ENCODE measurements at regions not wholly inside any gene's neighbourhood (a gene's known extent, or its start where the extent isn't known, plus 50 kb on each side); places are given as distances from the start of the nearest gene placed in this dataset.

- TF ChIP-seq POLR2A (IDR thresholded peaks at IDR 0.05) (no peak), EP300 (IDR thresholded peaks at IDR 0.05) (no peak)
- TF ChIP-seq, protein P1, sequence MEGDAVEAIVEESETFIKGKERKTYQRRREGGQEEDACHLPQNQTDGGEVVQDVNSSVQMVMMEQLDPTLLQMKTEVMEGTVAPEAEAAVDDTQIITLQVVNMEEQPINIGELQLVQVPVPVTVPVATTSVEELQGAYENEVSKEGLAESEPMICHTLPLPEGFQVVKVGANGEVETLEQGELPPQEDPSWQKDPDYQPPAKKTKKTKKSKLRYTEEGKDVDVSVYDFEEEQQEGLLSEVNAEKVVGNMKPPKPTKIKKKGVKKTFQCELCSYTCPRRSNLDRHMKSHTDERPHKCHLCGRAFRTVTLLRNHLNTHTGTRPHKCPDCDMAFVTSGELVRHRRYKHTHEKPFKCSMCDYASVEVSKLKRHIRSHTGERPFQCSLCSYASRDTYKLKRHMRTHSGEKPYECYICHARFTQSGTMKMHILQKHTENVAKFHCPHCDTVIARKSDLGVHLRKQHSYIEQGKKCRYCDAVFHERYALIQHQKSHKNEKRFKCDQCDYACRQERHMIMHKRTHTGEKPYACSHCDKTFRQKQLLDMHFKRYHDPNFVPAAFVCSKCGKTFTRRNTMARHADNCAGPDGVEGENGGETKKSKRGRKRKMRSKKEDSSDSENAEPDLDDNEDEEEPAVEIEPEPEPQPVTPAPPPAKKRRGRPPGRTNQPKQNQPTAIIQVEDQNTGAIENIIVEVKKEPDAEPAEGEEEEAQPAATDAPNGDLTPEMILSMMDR (IDR thresholded peaks at IDR 0.05): no peak
Observed at GRCh38 chr17:36779550-36779949, 157.7 kb upstream of the LHX1 start.
